ENCODE measurements at regions not wholly inside any gene's neighbourhood (a gene's known extent, or its start where the extent isn't known, plus 50 kb on each side); places are given as distances from the start of the nearest gene placed in this dataset.

DNA sequence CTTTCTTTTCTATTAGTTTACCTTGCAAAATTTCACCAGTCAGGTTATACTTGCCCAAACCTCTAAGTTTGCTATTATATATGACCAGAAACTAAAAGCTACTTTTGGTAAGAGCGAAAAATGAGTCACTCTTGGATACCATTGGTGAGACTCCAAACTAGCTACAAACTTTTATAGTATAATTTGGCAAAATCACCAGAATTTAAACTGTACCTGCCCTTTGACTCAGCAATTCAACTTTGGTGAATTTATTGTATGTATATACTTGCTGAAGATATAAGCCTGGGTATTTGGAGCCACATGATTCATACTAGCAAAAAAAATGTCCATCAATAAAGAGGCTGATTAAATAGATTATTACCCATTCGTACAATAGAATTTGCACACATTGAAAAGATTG is 178.7 kb upstream of the STEAP1 start:
- H3K4me3 ChIP-seq (ENCODE audit: low read depth, low read length), result no peak overlapping the region
- TF ChIP-seq, protein P1, sequence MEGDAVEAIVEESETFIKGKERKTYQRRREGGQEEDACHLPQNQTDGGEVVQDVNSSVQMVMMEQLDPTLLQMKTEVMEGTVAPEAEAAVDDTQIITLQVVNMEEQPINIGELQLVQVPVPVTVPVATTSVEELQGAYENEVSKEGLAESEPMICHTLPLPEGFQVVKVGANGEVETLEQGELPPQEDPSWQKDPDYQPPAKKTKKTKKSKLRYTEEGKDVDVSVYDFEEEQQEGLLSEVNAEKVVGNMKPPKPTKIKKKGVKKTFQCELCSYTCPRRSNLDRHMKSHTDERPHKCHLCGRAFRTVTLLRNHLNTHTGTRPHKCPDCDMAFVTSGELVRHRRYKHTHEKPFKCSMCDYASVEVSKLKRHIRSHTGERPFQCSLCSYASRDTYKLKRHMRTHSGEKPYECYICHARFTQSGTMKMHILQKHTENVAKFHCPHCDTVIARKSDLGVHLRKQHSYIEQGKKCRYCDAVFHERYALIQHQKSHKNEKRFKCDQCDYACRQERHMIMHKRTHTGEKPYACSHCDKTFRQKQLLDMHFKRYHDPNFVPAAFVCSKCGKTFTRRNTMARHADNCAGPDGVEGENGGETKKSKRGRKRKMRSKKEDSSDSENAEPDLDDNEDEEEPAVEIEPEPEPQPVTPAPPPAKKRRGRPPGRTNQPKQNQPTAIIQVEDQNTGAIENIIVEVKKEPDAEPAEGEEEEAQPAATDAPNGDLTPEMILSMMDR (conservative IDR thresholded peaks at IDR 0.05; ENCODE audit: low read depth, low read length), result no peak
- no peak for DNase-seq (ENCODE audit: low read depth)

DNA sequence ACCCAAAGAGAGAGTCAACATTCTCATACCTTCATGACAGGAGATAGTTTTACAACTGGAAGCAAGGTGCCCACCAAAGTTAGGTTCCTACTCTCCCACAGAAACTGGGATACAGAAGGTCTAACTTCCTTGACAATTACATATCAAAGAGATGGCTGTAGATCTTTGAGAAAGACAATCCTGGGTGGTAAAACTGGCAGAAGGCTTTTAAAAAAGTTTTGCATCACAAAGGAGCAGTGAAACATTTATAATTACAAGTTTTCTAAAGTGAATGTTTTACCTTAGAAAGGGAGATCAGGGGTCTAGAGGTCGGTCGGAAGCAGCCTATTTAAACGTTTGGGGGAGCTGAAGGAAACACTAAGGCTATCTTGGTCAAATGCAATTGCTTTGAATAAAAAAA is 166.6 kb upstream of the STEAP1 start:
- H3K4me3 ChIP-seq (ENCODE audit: low read depth, low read length), result no peak overlapping the region
- no peak for DNase-seq (ENCODE audit: low read depth)
- TF ChIP-seq, protein P1 (conservative IDR thresholded peaks at IDR 0.05; ENCODE audit: low read depth, low read length), result no peak

DNA sequence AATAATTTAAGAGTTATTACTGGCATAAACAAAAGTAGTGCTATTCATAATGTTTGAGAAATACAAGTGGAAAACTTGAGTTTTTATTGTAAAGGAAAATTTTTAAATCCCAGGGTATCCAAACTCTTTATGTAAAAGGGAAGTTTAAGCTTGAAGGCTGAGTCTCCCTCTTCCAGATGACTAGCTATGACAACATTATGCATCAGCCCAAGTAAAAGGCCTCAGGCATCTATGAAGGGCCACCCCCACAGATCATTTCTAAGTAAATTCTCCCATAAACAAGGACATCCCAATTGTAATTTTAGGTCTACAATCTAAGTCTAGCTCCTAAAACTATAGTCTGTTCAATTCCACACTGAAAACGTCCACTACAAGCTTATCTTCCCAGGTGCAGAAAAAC is 166.2 kb upstream of the STEAP1 start:
- TF ChIP-seq, protein P1 (conservative IDR thresholded peaks at IDR 0.05; ENCODE audit: low read depth, low read length), result no peak
- no peak overlapping the region for H3K4me3 ChIP-seq (ENCODE audit: low read depth, low read length)

DNA sequence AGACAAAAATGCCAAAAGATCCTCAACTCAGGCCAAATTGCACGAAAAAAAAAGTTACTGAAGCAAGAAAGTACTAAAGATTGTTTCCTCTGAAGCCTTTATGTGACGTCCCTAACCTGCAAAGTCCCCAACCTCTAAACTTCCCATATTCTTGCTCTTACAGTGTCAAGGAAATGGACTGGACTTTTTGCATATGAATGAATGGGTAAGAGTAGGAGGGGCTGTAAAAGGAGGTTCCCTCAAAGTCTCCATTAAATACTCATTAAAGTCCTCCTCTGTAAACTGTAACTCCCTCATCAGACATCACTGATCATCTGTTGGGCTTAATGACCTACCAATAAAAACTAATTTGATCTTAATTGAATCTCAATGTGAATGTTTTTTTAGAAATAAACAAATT is 164.8 kb upstream of the STEAP1 start:
- DNase-seq (ENCODE audit: low read depth), result no peak
- TF ChIP-seq, protein P1 (conservative IDR thresholded peaks at IDR 0.05; ENCODE audit: low read depth, low read length), result no peak
- no peak overlapping the region for H3K4me3 ChIP-seq (ENCODE audit: low read depth, low read length)

More for the DNA sequence above, 166.2 kb upstream of the STEAP1 start:
- DNase-seq (ENCODE audit: low read depth), result no peak

DNA sequence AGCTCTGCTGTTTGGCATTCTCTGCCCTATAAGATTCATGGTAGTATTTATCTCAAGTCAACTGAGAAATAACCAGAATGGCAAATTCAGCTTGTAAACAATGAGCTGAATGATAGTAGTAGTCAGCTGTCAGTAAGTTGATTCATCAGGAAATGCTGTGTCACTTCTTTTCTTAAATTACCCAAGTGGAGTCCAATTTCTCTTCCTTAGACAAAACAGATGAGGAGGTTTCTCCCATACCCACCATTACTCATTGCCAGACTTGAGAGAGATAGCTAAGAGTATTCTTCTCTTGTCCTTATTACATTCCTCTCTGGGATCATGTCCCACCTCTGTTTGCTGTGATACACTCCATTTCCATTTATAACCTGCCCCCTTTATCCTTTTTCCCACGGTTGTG is 159.8 kb upstream of the STEAP1 start:
- DNase-seq (ENCODE audit: low read depth), result no peak
- no peak overlapping the region for H3K4me3 ChIP-seq (ENCODE audit: low read depth, low read length)
- TF ChIP-seq, protein P1 (conservative IDR thresholded peaks at IDR 0.05; ENCODE audit: low read depth, low read length), result no peak

DNA sequence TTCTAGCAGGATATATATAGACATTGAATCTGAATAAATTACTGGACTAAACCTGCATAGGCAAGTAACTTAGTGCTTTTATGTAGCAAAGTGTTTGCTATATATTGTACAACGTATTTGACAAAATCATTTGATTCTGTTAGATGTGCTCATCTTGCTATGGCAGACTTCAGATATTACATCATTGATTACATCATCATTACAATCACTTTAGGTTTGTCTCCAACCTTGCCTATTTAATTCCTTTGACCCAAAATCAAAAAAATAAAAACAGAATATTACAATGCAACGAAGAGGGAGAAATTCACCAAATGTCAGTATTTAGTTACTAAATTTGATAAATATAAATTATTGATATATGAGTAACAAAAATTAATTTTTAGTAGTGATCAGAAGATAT is 155.7 kb upstream of the STEAP1 start:
- H3K4me3 ChIP-seq (ENCODE audit: low read depth, low read length), result no peak overlapping the region
- no peak for DNase-seq (ENCODE audit: low read depth)
- TF ChIP-seq, protein P1 (conservative IDR thresholded peaks at IDR 0.05; ENCODE audit: low read depth, low read length), result no peak

DNA sequence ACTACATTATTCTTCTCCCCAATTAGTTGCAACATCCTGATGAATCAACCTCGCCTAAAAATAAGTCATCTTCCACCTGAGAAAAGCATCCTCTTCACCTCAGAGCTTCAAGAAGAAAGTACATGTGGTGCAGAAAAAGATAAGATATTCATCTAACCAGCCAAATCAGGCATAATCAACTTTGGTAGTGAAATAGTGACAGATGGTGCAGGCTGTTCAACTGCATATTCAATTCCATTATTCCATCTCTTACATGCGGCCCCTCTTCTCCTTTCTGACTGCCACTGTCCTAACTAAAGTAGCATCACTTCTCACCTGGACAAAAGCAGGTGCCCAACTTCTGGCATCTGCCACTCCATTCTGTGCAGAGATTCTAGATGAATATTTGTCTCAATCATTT is 148.4 kb upstream of the STEAP1 start:
- TF ChIP-seq, protein P1 (conservative IDR thresholded peaks at IDR 0.05; ENCODE audit: low read depth, low read length), result no peak
- no peak overlapping the region for H3K4me3 ChIP-seq (ENCODE audit: low read depth, low read length)
- DNase-seq (ENCODE audit: low read depth), result no peak
